ENCODE measurements at regions not wholly inside any gene's neighbourhood (a gene's known extent, or its start where the extent isn't known, plus 50 kb on each side); places are given as distances from the start of the nearest gene placed in this dataset.
"Not testable (repeated sequence)": the region's sequence is repeated elsewhere in the genome, so short reads cannot be mapped to it uniquely, and the experiment has no call there.

DNA sequence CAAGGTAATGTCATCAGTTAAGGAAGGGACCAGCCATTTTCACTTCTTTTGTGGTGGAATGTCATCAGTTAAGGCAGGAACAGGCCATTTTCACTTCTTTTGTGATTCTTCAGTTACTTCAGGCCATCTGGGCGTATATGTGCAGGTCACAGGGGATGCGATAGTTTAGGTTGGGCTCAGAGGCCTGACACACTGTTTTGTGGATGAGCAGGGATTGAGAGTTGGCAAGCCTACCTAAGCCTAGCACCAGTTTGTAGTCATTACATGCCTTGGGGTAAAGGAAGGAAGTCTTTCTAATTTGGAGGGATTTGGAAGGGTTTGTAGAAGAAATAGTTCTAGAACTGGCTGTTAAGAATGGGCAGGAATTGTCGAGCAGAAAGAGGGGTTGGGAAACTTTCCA lies 457.2 kb downstream of the TMEM135 start:
- TF ChIP-seq EZH2 (IDR thresholded peaks at IDR 0.05); POLR2AphosphoS5 (IDR thresholded peaks at IDR 0.05; ENCODE audit: borderline replicate concordance, low read depth, low read length): not testable (repeated sequence)
